ENCODE measurements at regions not wholly inside any gene's neighbourhood (a gene's known extent, or its start where the extent isn't known, plus 50 kb on each side); places are given as distances from the start of the nearest gene placed in this dataset.

GRCh38 chr7:41795276-41795833 is 92.5 kb upstream of the INHBA start:
- TF ChIP-seq CTCF (IDR thresholded peaks at IDR 0.05; ENCODE audit: low read depth, low read length) (no peak), EZH2phosphoT487 (IDR thresholded peaks at IDR 0.05; ENCODE audit: low read depth) (no peak)
